HEK293T (cell line): ENCODE measurements at regions not wholly inside any gene's neighbourhood (a gene's known extent, or its start where the extent isn't known, plus 50 kb on each side); places are given as distances from the start of the nearest gene placed in this dataset.

Experiments used
- CTCF ChIA-PET: fragments of 350-600 bp; formaldehyde crosslinking; extraction: SDS; loops from one replicate; lab custom pipeline; 2021; ENCODE audit warnings: antibody characterized with exemption, inconsistent platforms; lab: Yijun Ruan, JAX
- POLR2A ChIA-PET: fragments of 350-600 bp; formaldehyde crosslinking; extraction: SDS; loops from one replicate; lab custom pipeline; 2020; ENCODE audit warnings: antibody characterized with exemption, inconsistent platforms; lab: Yijun Ruan, JAX
- DNase-seq: peaks from one replicate; pipeline ENCODE4 v3.0.0; 2012; ENCODE audit warnings: mixed read lengths; ENCODE audit errors: extremely low spot score
- ARNT ChIP-seq: fragments of 450-650 bp; IDR thresholded peaks from 2 replicates; pipeline ENCODE4 v1.6.1; 2017; ENCODE audit warnings: mild to moderate bottlenecking
- BHLHE40 ChIP-seq: fragments of 450-650 bp; IDR thresholded peaks from 2 replicates; pipeline ENCODE4 v1.6.1; 2016; ENCODE audit warnings: mild to moderate bottlenecking, moderate library complexity, borderline replicate concordance
- CTBP1 ChIP-seq: fragments of 450-650 bp; IDR thresholded peaks from 2 replicates; pipeline ENCODE4 v1.6.1; 2016; ENCODE audit warnings: borderline replicate concordance
- ELF4 ChIP-seq: fragments of 450-650 bp; IDR thresholded peaks from 2 replicates; pipeline ENCODE4 v1.6.1; 2017; ENCODE audit warnings: antibody characterized with exemption
- FOXA1 ChIP-seq: fragments of 450-650 bp; IDR thresholded peaks from 2 replicates; pipeline ENCODE4 v1.6.1; 2016; ENCODE audit warnings: mild to moderate bottlenecking
- FOXK2 ChIP-seq: fragments of 450-650 bp; IDR thresholded peaks from 2 replicates; pipeline ENCODE4 v1.6.1; 2016; ENCODE audit warnings: mild to moderate bottlenecking
- FOXM1 ChIP-seq: fragments of 450-650 bp; IDR thresholded peaks from 2 replicates; pipeline ENCODE4 v1.6.1; 2017; ENCODE audit warnings: mild to moderate bottlenecking, borderline replicate concordance
- HDGF ChIP-seq: fragments of 450-650 bp; IDR thresholded peaks from 2 replicates; pipeline ENCODE4 v1.6.1; 2017; ENCODE audit warnings: antibody characterized with exemption, borderline replicate concordance
- L3MBTL2 ChIP-seq: fragments of 450-650 bp; conservative IDR thresholded peaks from 2 replicates; pipeline ENCODE4 v1.6.1; 2016; ENCODE audit warnings: mild to moderate bottlenecking
- LEF1 ChIP-seq: fragments of 450-650 bp; IDR thresholded peaks from 2 replicates; pipeline ENCODE4 v1.6.1; 2017; ENCODE audit warnings: mild to moderate bottlenecking, borderline replicate concordance
- NFRKB ChIP-seq: fragments of 450-650 bp; IDR thresholded peaks from 2 replicates; pipeline ENCODE4 v1.6.1; 2016; ENCODE audit warnings: mild to moderate bottlenecking, moderate library complexity
- SP1 ChIP-seq: fragments of 450-650 bp; IDR thresholded peaks from 2 replicates; pipeline ENCODE4 v1.6.1; 2017
- SUZ12 ChIP-seq: fragments of 450-650 bp; IDR thresholded peaks from 2 replicates; pipeline ENCODE4 v1.6.1; 2016; ENCODE audit warnings: mild to moderate bottlenecking
- TARDBP ChIP-seq: fragments of 450-650 bp; IDR thresholded peaks from 2 replicates; pipeline ENCODE4 v1.6.1; 2016
- ZNF384 ChIP-seq: fragments of 450-650 bp; IDR thresholded peaks from 2 replicates; pipeline ENCODE4 v1.6.1; 2016
- TF ChIP-seq, protein P1 (sequence below): fragments of 450-650 bp; IDR thresholded peaks from 2 replicates; pipeline ENCODE4 v1.6.1; 2016

DNA sequence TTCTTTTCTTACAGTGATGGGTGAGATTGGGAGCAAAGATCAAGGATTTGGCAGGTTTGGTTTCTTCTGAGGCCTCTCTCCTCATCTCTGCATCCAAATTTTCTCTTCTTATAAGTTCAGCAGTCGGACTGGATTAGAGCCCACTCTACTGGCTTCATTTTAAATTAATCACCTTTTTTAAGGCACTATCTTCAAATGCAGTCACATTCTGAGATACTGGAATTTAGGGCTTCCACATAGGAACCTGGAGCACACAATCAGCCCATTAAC, 56.5 kb upstream of the PLSCR4 start:
- POLR2A ChIA-PET, result no interaction called here

DNA sequence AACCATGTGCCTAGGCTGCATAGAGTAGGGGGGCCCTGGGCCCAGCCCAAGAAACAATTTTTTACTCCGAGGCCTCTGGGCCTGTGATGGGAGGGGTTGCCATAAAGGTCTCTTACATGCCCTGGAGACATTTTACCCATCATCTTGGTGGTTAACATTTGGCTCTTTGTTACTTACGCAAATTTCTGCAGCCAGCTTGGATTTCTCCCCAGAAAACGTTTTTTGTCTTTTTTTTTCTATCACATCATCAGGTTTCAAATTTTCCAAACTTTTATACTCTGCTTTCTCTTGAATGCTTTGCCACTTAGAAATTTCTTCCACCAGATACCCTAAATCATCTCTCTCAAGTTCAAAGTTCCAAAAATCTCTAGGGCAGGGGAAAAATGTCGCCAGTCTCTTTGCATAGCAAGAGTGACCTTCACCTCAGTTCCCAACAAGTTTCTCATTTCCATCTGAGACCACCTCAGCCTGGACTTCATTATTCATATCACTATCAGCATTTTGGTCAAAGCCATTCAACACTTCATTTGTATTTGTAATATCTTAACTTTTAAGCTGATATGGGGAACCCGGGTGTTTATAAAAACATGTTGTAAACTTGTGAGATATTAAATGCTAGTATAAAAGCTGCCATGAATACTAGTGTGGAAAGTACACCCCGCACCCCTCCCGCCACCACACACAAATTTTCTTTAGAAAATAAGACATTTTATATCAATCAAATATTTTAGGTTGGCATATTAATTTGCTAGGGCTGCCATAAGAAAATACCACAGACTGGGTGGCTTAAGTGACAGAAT, 56.0 kb upstream of the PLSCR4 start:
- CTCF ChIA-PET, result no interaction called here
- POLR2A ChIA-PET, result no interaction called here
- TF ChIP-seq HDGF (no peak), ZNF384 (no peak)

More for the DNA sequence above, 56.5 kb upstream of the PLSCR4 start:
- no peak for DNase-seq
- CTCF ChIA-PET, result no interaction called here
- no peak for TF ChIP-seq HDGF
- TF ChIP-seq, protein P1, sequence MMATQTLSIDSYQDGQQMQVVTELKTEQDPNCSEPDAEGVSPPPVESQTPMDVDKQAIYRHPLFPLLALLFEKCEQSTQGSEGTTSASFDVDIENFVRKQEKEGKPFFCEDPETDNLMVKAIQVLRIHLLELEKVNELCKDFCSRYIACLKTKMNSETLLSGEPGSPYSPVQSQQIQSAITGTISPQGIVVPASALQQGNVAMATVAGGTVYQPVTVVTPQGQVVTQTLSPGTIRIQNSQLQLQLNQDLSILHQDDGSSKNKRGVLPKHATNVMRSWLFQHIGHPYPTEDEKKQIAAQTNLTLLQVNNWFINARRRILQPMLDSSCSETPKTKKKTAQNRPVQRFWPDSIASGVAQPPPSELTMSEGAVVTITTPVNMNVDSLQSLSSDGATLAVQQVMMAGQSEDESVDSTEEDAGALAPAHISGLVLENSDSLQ, result no peak
- TF ChIP-seq FOXM1, result no peak
- no peak for TF ChIP-seq ARNT
- TF ChIP-seq L3MBTL2, result no peak
- TF ChIP-seq LEF1, result no peak
- no peak for TF ChIP-seq ZNF384
- TF ChIP-seq SP1, result no peak
- TF ChIP-seq CTBP1, result no peak
- TF ChIP-seq FOXK2, result no peak
- no peak for TF ChIP-seq BHLHE40
- TF ChIP-seq NFRKB, result no peak
- TF ChIP-seq FOXA1, result no peak
- no peak for TF ChIP-seq TARDBP

DNA sequence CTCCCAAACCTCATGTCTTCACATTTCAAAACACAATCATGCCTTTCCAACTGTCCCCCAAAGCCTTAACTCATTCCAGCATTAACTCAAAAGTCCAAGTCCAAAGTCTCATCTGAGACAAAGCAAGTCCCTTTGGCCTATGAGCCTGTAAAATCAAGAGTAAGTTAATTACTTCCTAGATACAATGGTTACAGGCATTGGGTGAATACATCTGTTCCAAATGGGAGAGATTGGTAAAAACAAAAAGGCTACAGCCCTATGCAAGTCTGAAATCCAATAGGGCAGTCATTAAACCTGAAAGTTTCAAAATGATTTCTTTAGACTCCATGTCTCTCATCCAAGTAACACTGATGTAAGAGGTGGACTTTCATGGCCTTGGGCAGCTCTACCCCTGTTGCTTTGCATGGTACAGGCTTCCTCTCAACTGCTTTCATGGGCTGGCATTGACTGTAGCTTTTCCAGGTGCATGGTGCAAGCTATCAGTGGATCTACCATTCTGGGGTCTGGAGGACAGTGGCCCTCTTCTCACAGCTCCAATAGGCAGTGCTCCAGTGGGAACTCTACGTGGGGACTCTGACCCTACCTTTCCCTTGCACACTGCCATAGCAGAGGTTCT, 55.0 kb upstream of the PLSCR4 start:
- ChIA-PET POLR2A (no interaction called here), CTCF (no interaction called here)
- no peak for DNase-seq
- TF ChIP-seq LEF1 (no peak), SP1 (no peak), FOXM1 (no peak), CTBP1 (no peak)

More for the DNA sequence above, 56.0 kb upstream of the PLSCR4 start:
- DNase-seq, result no peak

DNA sequence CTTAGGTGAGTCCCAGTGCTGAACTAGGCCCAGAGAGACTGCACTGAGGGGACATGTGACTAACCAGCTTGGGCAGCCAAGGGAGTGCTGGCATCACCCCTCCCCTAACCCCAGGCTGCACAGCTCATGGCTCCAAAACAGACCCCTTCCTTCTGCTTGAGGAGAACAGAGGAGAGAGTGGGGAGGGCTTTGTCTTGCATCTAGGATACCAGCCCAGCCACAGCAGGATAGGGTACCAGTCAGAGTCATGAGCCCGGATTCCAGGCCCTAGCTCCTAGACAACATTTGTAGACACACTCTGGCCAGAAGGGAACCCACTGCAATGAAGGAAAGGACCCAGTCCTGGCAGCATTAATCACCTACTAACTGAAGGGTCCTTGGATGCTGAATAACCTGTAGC, 49.9 kb upstream of the PLSCR4 start:
- CTCF ChIA-PET, result no interaction called here
- no peak for DNase-seq
- POLR2A ChIA-PET, result no interaction called here
- TF ChIP-seq ARNT, result no peak
- no peak for TF ChIP-seq FOXA1
- no peak for TF ChIP-seq NFRKB
- no peak for TF ChIP-seq LEF1
- TF ChIP-seq CTBP1, result no peak
- TF ChIP-seq L3MBTL2, result no peak
- no peak for TF ChIP-seq ELF4
- no peak for TF ChIP-seq FOXM1
- TF ChIP-seq SUZ12, result no peak
- no peak for TF ChIP-seq BHLHE40
- no peak for TF ChIP-seq TARDBP
- TF ChIP-seq ZNF384, result no peak
- TF ChIP-seq, protein P1, result no peak
- TF ChIP-seq HDGF, result no peak
- TF ChIP-seq SP1, result no peak
- TF ChIP-seq FOXK2, result no peak
